ENCODE measurements at regions not wholly inside any gene's neighbourhood (a gene's known extent, or its start where the extent isn't known, plus 50 kb on each side); places are given as distances from the start of the nearest gene placed in this dataset.
A peak's percentile ranks its signal among the peaks of the same experiment; 100 is the strongest.
"Not testable (repeated sequence)": the region's sequence is repeated elsewhere in the genome, so short reads cannot be mapped to it uniquely, and the experiment has no call there.

DNA sequence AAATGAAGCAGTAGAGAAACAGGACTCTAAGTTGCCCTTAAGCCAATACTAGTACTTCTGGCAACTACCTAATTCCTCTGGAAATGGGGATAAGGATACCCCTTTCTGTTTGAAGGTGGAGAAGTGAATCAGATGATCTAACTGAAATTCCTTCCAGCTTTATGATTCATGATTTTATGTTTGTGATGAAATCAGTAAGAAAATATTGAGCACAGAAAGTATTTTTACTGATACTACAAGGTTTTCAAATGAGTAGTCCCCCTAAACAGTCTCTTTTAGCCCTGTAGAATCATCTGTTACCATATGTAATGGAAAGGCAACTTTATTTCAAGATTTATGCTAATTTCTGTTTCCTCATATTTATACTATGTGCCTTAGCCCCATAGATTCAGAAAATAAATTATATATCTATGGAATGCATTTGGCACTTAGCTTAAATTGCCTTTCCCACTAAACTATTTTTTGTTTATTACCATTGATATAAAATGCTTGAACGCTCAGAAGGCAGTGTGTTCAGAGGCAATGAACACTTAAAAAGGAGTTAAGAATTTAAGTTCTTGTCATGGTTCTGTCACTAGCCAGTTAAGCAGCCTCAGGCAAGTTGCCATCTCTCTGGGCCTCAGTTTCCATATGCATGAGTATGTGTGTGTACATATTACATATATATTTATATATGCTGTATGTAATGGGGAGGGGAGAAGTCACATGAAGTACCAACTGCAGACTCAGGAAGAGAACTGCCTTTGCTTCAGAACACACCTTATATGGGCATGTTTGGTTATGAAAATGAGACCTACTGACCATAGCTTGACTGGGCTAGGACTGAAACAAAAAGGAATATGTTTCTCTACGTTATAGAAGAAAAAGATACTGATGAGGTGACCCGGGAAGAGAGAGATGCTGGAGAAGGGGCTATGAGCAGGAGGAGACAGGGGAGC lies 97.7 kb downstream of the CDC42EP3 start:
- no peak for DNase-seq

DNA sequence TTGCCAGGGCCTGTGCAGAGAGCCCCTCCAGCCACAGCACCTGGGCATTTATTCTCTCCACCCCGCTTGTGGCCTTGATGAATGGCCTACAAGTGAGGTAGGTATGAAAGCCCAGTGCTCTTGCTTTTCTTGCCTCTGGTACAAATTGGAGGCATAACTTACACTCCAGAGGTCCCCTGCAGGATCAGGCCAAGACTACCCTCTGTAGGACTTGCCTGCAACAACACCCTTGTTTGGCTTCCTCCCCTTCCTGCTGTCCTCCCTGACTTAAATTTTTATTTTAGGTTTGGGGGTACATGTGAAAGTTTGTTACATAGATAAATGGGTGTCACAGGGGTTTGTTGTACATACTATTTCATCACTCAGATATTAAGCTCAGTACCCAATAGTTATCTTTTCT lies 95.7 kb downstream of the CDC42EP3 start:
- DNase-seq: no peak

DNA sequence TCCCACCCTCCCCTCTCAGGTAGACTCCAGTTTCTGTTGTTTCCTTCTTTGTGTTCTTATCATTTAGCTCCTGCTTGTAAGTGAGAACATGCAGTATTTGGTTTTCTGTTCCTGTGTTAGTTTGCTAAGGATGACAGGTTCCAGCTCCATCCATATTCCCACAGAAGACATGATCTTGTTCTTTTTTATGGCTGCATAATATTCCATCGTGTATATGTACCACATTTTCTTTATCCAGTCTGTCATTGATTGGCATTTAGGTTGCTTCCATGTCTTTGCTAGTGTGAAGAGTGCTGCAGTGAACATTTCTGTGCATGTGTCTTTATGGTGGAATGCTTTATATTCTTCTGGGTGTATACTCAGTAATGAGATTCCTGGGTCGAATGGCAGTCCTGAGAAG lies 95.2 kb downstream of the CDC42EP3 start:
- not testable (repeated sequence) for DNase-seq

DNA sequence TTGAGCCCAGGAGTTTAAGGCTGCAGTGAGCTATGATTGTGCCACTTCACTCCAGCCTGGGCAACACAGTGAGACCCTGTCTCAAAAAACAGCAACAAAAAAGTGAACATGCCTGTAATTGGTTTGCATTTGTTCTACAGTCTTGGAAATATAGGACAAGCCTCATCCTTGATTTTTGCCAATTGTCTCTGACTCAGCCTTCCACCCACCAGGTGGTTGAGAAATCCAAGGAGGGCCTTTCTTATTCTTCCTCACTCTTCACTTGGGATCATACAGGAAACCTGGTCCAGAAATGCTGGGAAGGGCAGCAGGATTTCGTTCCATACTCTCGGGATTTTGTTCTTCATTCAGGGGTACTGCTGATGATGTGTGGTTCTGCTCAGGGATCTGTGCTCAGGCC lies 94.6 kb downstream of the CDC42EP3 start:
- no peak for DNase-seq

DNA sequence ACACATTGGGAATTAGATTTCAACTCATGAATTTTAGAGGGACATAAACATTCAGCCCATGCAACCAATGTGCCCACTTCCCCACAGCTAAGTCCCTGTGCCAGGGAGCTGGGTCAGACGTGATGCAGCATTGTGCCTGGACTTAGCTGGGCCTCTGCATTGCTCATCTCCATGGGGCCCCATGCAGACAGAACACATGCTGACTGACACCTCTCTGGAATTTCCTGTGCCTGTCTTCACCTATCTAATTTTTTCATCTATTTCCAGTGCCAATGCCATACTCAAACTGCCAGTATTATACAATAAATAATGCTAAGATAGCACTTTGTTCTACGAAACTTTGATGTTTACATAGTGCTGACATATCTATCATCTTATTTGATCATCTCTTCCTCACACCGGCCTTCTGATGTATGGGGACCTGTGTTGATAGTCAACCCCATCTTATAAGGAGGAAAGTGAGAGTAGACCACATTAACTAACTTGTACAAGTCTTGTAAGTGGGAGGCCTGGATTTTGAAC lies 92.2 kb downstream of the CDC42EP3 start:
- no peak for DNase-seq

DNA sequence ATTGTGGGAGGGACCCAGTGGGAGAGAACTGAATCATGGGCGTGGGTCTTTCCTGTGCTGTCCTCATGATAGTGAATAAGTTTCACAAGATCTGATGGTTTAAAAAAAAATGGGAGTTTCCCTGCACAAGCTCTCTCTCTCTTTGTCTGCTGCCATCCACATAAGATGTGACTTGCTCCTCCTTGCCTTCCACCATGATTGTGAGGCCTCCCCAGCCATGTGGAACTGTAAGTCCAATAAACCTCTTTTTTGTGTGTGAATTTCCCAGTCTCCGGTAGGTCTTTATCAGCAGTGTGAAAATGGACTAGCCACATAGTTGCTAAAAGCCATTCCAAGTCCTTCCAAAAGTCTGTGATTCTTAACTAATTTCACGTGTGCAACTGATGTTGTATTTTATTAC lies 91.5 kb downstream of the CDC42EP3 start:
- not testable (repeated sequence) for DNase-seq

DNA sequence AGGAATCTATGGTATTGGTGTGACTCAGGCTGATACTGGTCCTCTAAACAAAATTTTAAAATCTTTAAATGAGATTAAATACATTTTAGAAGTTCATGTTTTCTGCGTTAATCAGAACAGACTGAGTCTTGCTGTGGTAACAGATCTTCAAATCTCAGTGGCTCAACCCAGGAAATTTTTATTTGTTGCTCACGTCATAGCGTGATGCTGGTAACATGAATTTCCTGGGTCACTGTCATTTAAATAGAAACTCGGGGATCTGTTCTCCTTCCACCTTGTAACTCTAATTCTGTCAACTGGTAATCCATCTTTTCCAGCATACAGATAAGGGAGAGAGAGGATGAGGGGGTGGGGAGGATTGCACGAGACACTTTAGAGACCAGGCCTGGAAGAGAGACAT lies 90.0 kb downstream of the CDC42EP3 start:
- DNase-seq: no peak

DNA sequence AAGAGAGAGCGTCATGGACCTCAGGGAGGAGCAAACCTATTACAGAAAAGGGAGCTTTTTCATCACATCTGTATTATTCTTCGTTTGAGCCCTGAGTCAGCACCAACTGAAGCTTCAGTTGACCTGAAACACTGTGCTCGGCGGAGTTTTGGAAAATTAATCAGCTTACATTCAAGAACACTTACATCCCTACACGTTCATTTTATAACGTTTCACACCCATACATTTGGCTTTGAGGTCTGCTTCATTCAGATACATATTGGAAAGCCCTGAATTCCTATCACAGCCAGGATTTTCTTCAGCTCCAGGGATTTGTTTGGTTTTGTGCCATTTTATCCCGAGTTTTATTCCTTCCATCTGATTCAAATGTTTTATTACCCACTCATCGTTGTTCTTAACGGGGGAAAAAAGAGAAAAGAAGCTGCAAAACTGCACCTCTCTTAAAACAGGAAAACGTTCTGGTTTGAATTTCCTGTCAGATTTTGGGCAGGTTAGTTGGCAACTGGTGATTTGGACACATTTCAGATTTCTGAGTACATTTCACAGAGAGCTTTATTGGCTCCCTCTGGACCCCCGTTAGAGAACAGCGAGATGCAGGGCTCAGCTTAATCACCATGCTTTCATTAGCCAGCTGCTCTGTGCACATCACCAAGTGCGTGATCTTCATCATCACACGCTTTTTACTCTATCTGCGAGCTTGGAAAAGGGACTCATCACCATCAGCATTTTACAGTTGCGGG lies 88.8 kb downstream of the CDC42EP3 start:
- peak; percentile 66 for DNase-seq

DNA sequence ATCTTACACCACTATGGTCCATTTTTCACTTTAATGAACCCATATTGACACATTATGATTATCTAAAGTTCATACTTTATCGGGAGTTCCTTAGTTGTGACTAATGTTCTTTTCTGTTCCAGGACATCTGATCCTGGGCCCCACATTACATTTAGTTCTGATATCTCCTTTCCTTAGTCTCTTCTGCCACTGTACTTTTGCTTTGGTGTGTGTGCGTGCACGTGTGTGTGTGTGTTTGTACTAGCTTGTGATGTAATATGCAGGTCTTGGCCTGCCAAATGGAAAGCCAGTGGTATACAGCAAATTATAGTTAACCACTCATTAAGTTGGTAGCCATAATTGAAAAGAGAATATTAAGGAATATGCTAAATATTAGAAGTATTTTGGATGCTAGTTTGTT lies 88.0 kb downstream of the CDC42EP3 start:
- DNase-seq: no peak

DNA sequence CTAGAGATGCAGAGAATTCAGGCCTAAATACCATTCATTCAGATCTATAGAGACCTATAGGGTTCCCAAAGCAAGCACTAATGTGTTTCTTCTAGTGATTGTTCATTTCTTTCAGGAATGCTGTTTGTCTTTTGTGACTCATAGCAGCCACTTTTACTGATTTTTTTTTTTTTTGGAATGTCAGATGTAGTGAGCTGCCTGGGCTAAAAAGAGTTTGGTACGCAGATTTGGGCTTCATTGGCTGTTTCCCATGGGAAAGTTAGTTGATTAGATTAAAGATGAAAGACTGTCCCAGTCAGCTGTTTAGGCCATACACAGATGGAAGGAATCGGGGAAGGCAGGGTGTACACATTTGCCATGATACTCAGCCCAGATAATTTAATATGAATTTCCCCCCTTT lies 87.6 kb downstream of the CDC42EP3 start:
- no peak for DNase-seq

DNA sequence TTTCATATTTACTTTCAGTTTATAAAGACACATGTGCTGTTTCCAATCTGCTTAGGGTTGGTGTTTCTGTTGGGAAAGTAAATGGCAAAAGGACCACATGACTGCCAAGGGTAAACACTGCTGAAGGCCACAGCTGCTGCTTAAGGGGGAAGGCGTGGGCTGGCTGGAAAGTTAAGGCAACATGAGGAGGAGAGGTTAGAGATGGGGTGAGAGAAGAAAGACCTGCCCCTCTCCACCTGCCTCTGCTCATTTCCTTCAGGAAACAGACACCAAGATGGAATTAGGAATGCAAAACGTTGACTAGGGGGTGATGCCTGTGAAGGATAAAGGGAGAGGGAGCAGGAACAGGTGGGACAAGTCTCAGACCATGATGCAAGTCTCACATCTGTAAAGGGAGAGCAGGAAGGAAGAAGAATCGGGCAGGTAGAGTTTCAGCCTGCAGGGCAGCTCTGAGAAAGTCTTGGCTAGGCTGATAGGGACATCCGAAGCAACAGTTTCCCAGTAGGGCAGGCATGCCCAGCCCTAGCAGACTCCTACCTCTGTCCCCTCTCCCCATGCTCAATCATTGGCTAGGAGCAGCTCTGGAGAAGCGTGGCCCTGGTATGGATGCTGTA lies 86.0 kb downstream of the CDC42EP3 start:
- peak; percentile 70 for DNase-seq

DNA sequence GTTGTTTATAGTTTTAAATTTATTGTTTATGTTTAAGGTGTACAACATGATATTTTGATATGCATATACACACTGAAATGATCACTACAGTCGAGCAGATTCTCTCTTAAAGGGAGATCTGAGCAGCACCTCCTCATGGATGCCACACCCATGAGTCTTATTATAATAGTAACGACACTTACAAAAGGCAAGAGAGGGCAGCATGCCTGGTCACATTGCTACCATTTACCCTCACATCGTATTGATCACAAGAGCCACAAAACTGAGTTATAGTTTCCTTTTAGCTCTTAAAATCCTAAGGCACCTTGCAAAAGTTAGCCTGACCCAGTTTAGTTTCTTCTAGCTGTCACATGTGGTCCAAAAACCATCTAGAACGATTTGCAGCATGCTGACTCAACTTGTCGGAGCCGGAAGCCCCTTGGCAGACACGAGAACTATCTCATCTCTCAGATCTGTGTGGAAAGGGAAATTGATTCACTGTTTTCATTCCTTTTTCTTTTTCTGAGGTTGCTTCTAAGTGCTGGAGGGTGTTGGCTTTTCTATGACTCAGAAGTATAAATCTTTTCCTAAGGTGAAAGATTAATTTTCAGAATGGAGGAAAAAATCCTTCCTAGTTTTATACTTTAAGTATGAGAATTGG lies 85.3 kb downstream of the CDC42EP3 start:
- DNase-seq: peak; percentile 76

DNA sequence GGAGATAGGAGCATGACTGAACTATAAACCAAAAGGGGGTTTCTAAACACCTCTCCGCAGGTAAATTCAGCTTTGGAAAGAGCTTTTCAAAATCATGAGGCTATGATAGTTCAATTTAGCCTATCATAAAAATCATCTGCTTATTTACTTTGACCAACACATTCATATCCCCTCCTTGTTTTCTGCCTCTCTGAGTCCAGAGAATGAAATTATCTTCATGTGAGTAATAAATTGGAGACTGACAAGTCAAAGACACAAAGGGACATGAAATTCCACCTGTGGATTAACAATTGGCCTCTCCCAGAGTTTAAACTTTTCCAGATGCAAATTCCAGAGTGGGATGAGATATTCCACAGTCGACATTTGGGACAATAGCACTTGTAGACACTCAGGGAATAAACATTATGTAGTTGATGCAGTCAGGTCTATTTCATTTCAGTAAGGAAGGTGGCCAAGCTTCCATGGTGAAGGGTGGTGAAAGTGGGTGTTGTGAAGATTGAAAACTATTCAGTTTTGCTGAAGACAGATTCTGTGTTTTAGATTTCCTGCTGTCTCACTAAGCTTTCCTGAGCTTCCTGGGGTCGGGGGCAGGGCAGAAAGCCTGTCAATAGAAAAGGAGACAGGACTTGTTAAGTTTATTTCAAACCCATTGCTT lies 84.7 kb downstream of the CDC42EP3 start:
- no peak for DNase-seq

DNA sequence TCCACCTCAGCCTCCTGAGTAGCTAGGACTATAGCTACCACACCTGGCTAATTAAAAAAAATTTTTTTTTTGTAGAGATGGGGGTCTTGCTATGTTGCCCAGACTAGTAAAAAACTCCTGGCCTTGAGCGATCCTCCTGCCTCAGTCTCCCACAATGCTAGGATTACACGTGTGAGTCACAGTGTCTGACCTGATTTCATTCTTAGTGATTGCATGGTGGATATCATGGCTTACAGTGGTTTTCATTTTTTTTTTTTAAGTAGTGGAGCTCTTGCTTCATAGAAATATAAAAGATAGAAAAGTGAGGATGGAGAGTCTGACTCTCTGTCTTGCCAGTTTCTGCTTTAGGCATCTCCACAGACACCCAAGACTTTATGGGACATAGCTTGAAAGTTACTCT lies 83.6 kb downstream of the CDC42EP3 start:
- no peak for DNase-seq

DNA sequence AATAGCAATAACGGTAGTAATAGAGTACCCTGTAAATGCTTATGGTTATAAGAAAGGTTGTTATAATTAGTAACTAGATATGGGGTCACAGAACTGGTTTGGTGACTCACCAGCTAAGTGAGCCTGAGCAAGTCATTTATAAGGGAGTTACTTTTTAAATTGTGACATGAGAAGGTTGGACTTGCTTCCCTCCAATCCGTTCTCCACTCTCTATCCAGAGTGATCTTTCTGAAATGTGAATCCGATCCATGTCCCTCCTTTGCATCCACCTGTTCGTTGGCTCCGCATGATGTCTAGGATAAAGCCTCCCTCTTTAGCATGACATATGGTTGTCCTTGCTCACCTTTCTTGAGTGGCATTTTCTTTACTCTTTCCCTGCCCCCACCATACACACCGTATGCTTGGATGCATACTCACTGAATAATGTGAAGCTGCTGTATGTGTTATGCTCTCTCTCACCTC lies 83.1 kb downstream of the CDC42EP3 start:
- no peak for DNase-seq

DNA sequence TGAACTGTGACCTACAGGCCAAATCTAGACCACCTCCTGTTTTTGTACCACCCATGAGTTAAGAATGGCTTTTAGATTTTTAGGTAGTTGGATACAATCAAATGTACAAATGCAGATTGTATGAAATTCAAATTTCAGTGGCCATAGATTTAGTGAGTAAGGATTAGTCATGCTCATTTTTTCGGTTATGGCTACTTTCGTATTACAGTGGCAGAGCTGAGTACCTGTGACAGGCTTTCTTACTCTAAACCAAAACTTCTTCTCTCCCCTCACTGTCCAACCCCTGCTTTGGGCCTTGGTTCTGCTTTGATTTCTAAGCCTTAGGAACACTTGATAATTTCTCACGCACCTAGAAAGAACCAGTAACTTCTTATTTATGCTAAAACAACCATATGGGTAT lies 82.1 kb downstream of the CDC42EP3 start:
- no peak for DNase-seq

DNA sequence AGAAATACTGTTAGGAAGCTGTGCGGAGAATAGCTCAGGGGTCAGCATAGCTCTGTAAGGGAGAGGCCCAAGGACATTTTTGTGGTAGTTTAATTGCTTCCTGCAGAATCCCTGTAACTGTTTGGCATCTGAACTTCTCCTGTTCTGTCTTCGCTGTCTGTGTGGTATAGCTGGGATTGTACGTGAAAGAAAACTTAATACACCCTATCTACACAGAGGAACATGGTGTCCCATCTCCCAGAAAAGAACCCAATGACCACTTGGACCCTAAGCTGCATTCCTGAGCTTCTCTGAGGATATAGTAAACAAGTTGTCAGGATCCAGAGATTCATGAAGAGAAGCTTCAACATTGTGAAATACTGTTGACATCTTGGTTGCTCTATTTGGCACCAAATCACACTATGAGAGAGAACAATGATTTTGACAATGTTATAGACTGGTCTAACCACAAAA lies 81.3 kb downstream of the CDC42EP3 start:
- no peak for DNase-seq

Data from activated CD8-positive, alpha-beta memory T cell treated with anti-CD3 and anti-CD28 coated beads for 24 hours (primary cell).